GM12801 (cell line): ENCODE measurements at regions not wholly inside any gene's neighbourhood (a gene's known extent, or its start where the extent isn't known, plus 50 kb on each side); places are given as distances from the start of the nearest gene placed in this dataset.

Experiments
- TF ChIP-seq, protein P1 (sequence below): IDR thresholded peaks from one replicate; pipeline ENCODE4 v1.5.1; 2011; ENCODE audit warnings: control low read depth; ENCODE audit not compliant: insufficient read length; ENCODE audit errors: extremely low read depth

DNA sequence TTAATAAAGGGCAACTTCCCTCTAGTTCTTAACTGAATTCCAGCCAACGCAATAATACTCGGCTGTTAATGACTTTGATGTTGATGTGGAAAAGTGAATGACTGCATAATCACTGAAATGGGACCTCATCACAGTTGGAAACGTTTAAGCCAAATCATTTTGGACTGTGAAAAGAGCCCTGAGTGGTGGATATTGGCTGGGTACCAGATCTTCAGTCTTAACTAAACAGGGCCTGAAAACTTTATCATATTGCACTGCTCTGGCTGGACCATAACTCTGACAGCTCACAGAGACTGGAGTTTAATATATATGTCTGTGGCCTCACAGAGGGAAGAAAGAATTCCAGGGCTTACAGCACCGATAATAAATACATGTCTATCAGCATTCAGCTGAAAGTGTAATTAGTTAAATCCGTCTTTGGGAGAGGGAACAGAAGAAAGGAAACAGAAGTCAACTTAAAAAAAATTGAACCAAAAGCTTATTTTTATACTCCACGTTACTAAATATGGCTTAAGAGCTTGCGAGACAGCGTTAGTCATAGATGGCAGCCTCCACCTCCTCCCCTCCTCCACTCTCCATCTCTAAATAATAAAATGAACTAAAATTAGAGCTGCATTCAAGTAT, 222.3 kb upstream of the CDIN1 start:
- TF ChIP-seq, protein P1, sequence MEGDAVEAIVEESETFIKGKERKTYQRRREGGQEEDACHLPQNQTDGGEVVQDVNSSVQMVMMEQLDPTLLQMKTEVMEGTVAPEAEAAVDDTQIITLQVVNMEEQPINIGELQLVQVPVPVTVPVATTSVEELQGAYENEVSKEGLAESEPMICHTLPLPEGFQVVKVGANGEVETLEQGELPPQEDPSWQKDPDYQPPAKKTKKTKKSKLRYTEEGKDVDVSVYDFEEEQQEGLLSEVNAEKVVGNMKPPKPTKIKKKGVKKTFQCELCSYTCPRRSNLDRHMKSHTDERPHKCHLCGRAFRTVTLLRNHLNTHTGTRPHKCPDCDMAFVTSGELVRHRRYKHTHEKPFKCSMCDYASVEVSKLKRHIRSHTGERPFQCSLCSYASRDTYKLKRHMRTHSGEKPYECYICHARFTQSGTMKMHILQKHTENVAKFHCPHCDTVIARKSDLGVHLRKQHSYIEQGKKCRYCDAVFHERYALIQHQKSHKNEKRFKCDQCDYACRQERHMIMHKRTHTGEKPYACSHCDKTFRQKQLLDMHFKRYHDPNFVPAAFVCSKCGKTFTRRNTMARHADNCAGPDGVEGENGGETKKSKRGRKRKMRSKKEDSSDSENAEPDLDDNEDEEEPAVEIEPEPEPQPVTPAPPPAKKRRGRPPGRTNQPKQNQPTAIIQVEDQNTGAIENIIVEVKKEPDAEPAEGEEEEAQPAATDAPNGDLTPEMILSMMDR = no peak

GRCh38 chr15:36358094-36358493, 221.3 kb upstream of the CDIN1 start:
- TF ChIP-seq, protein P1 = no peak

GRCh38 chr15:36358523-36358922, 220.9 kb upstream of the CDIN1 start:
- TF ChIP-seq, protein P1 = no peak

- TF ChIP-seq, protein P1 = no peak
Measured at GRCh38 chr15:36359286-36359685, 220.1 kb upstream of the CDIN1 start.

DNA sequence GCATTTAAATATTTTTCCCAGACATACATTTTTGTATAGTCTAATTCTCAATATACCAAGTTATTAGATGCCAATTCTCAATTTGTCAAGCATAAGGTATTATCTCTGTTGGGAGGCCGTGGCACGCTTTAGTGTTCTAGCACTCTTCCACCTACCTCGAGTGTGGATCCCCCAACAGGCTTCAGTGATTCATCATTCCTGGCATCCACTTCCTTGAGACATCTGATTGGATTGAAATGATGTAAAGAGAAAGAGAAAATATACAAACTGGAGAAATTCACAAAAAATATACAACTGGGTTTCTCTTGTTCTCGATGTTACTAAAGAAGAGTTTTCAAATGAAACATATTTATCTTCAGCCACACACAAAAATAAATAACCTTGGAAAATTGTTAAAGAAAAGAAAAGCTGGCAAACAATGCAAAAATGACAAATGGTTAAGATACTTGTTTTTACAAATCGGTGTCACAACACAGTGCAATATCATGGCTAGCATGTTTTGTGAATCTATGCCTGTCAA, 218.0 kb upstream of the CDIN1 start:
- TF ChIP-seq, protein P1 = no peak

DNA sequence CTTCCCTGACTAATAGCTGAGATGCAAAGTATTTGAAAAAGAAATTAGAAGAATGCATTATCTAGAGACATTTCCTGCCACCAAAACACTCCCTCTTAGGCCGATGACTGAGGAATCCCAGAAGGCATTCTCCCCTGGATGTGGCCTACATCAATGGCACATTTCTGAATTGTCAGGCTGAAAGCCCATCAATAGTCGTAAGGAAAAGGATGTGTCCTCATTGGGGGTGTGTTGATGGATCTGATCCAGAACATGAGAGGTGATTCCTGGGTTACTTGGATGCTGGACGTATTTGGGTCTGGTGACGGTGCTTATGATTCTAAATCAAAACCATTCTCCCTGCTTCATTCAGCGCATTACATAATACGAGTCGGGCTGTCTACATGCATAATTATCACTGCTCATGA, 216.9 kb upstream of the CDIN1 start:
- TF ChIP-seq, protein P1 = no peak

GRCh38 chr15:36363335-36363734, 216.1 kb upstream of the CDIN1 start:
- TF ChIP-seq, protein P1 = no peak
